ENCODE measurements at regions not wholly inside any gene's neighbourhood (a gene's known extent, or its start where the extent isn't known, plus 50 kb on each side); places are given as distances from the start of the nearest gene placed in this dataset.

- DNase-seq (no peak), ATAC-seq (replicated peaks) (no peak)
- Mint-ChIP-seq H3K36me3 (ENCODE audit: insufficient read depth) (no peaks in the 10 kb centered on the region), H3K4me1 (ENCODE audit: low read depth in 2 of 2) (no peaks in the 10 kb centered on the region), H3K27me3 (no peaks in the 10 kb centered on the region), H3K9me3 (peaks cover 11 to 17% of the 10 kb centered on the region in 2 donors), H3K4me3 (no peak overlapping the region), H3K27ac (no peak overlapping the region)
Observed at GRCh38 chr15:45962733-45963132, 327.9 kb downstream of the SQOR start.

- Mint-ChIP-seq H3K4me3 (no peak overlapping the region), H3K4me1 (ENCODE audit: low read depth in 2 of 2) (no peaks in the 10 kb centered on the region), H3K36me3 (ENCODE audit: insufficient read depth) (no peaks in the 10 kb centered on the region), H3K9me3 (peaks cover 2 to 4% of the 10 kb centered on the region in 2 donors), H3K27ac (no peak overlapping the region), H3K27me3 (no peaks in the 10 kb centered on the region)
- DNase-seq (no peak), ATAC-seq (replicated peaks) (no peak)
Observed at GRCh38 chr15:45970542-45970941, 335.7 kb downstream of the SQOR start.

GRCh38 chr15:45980366-45980765 is 345.5 kb downstream of the SQOR start:
- Mint-ChIP-seq H3K4me1 (ENCODE audit: low read depth in 2 of 2) (no peaks in the 10 kb centered on the region), H3K27ac (no peak overlapping the region), H3K27me3 (no peaks in the 10 kb centered on the region), H3K4me3 (no peak overlapping the region), H3K9me3 (peaks cover 6% of the 10 kb centered on the region in 2 donors), H3K36me3 (ENCODE audit: insufficient read depth) (no peaks in the 10 kb centered on the region)
- ATAC-seq (replicated peaks) (no peak), DNase-seq (no peak)

GRCh38 chr15:45981625-45982024 is 346.8 kb downstream of the SQOR start:
- no peaks in the 10 kb centered on the region for H3K36me3 Mint-ChIP-seq (ENCODE audit: insufficient read depth)
- no peaks in the 10 kb centered on the region for H3K27me3 Mint-ChIP-seq
- no peak overlapping the region for H3K27ac Mint-ChIP-seq
- H3K4me3 Mint-ChIP-seq: no peak overlapping the region
- no peak for ATAC-seq (replicated peaks)
- DNase-seq: no peak
- H3K9me3 Mint-ChIP-seq: peaks cover 6% of the 10 kb centered on the region in 2 donors
- no peaks in the 10 kb centered on the region for H3K4me1 Mint-ChIP-seq (ENCODE audit: low read depth in 2 of 2)

- H3K27ac Mint-ChIP-seq: no peak overlapping the region
- H3K4me3 Mint-ChIP-seq: no peak overlapping the region
- no peak for ATAC-seq (replicated peaks)
- DNase-seq: no peak
- H3K4me1 Mint-ChIP-seq (ENCODE audit: low read depth in 2 of 2): no peaks in the 10 kb centered on the region
- no peaks in the 10 kb centered on the region for H3K27me3 Mint-ChIP-seq
- H3K36me3 Mint-ChIP-seq (ENCODE audit: insufficient read depth): no peaks in the 10 kb centered on the region
- peaks cover 5 to 22% of the 10 kb centered on the region in 2 donors for H3K9me3 Mint-ChIP-seq
Observed at GRCh38 chr15:45991863-45992262, 357.0 kb downstream of the SQOR start.

- DNase-seq: no peak
- H3K4me3 Mint-ChIP-seq: no peak overlapping the region
- no peak overlapping the region for H3K27ac Mint-ChIP-seq
- peaks cover 7 to 13% of the 10 kb centered on the region in 2 donors for H3K9me3 Mint-ChIP-seq
- H3K4me1 Mint-ChIP-seq (ENCODE audit: low read depth in 2 of 2): no peaks in the 10 kb centered on the region
- no peaks in the 10 kb centered on the region for H3K36me3 Mint-ChIP-seq (ENCODE audit: insufficient read depth)
- H3K27me3 Mint-ChIP-seq: no peaks in the 10 kb centered on the region
- no peak for ATAC-seq (replicated peaks)
Observed at GRCh38 chr15:45993072-45993471, 358.2 kb downstream of the SQOR start.

GRCh38 chr15:45993508-45993907 is 358.7 kb downstream of the SQOR start:
- H3K9me3 Mint-ChIP-seq: peaks cover 7 to 13% of the 10 kb centered on the region in 2 donors
- DNase-seq (no peak), ATAC-seq (replicated peaks) (no peak)
- no peaks in the 10 kb centered on the region for H3K27me3 Mint-ChIP-seq
- H3K27ac Mint-ChIP-seq: no peak overlapping the region
- no peaks in the 10 kb centered on the region for H3K4me1 Mint-ChIP-seq (ENCODE audit: low read depth in 2 of 2)
- no peaks in the 10 kb centered on the region for H3K36me3 Mint-ChIP-seq (ENCODE audit: insufficient read depth)
- H3K4me3 Mint-ChIP-seq: no peak overlapping the region

GRCh38 chr15:45995800-45996199 is 361.0 kb downstream of the SQOR start:
- no peaks in the 10 kb centered on the region for H3K4me1 Mint-ChIP-seq (ENCODE audit: low read depth in 2 of 2)
- no peaks in the 10 kb centered on the region for H3K36me3 Mint-ChIP-seq (ENCODE audit: insufficient read depth)
- no peak overlapping the region for H3K27ac Mint-ChIP-seq
- DNase-seq: no peak
- H3K27me3 Mint-ChIP-seq: no peaks in the 10 kb centered on the region
- H3K9me3 Mint-ChIP-seq: peaks cover 10 to 14% of the 10 kb centered on the region in 2 donors
- H3K4me3 Mint-ChIP-seq: no peak overlapping the region
- no peak for ATAC-seq (replicated peaks)

GRCh38 chr15:46014532-46014931 is 379.7 kb downstream of the SQOR start:
- H3K4me1 Mint-ChIP-seq (ENCODE audit: low read depth in 2 of 2): no peaks in the 10 kb centered on the region
- ATAC-seq (replicated peaks) (no peak), DNase-seq (no peak)
- no peak overlapping the region for H3K27ac Mint-ChIP-seq
- peaks cover 0 to 16% of the 10 kb centered on the region in 2 donors for H3K9me3 Mint-ChIP-seq
- no peaks in the 10 kb centered on the region for H3K27me3 Mint-ChIP-seq
- no peaks in the 10 kb centered on the region for H3K36me3 Mint-ChIP-seq (ENCODE audit: insufficient read depth)
- H3K4me3 Mint-ChIP-seq: no peak overlapping the region

GRCh38 chr15:46034755-46035154 is 399.9 kb downstream of the SQOR start:
- Mint-ChIP-seq H3K36me3 (ENCODE audit: insufficient read depth) (no peaks in the 10 kb centered on the region), H3K27me3 (no peaks in the 10 kb centered on the region), H3K27ac (no peak overlapping the region), H3K4me1 (ENCODE audit: low read depth in 2 of 2) (no peaks in the 10 kb centered on the region), H3K4me3 (no peak overlapping the region), H3K9me3 (peaks cover 0 to 12% of the 10 kb centered on the region in 2 donors)
- ATAC-seq (replicated peaks): no peak
- DNase-seq: no peak

- ATAC-seq (replicated peaks): no peak
- H3K4me1 Mint-ChIP-seq (ENCODE audit: low read depth in 2 of 2): no peaks in the 10 kb centered on the region
- H3K4me3 Mint-ChIP-seq: no peak overlapping the region
Observed at GRCh38 chr15:46039703-46040102, 404.9 kb downstream of the SQOR start.

GRCh38 chr15:46041905-46042304 is 407.1 kb downstream of the SQOR start:
- DNase-seq (no peak), ATAC-seq (replicated peaks) (no peak)
- H3K27me3 Mint-ChIP-seq: no peaks in the 10 kb centered on the region
- no peaks in the 10 kb centered on the region for H3K4me1 Mint-ChIP-seq (ENCODE audit: low read depth in 2 of 2)
- no peak overlapping the region for H3K27ac Mint-ChIP-seq
- no peak overlapping the region for H3K4me3 Mint-ChIP-seq
- H3K9me3 Mint-ChIP-seq: peaks cover 3 to 8% of the 10 kb centered on the region in 2 donors
- H3K36me3 Mint-ChIP-seq (ENCODE audit: insufficient read depth): no peaks in the 10 kb centered on the region

More at GRCh38 chr15:46039703-46040102, 404.9 kb downstream of the SQOR start:
- H3K27ac Mint-ChIP-seq: no peak overlapping the region
- H3K36me3 Mint-ChIP-seq (ENCODE audit: insufficient read depth): no peaks in the 10 kb centered on the region
- H3K27me3 Mint-ChIP-seq: no peaks in the 10 kb centered on the region
- H3K9me3 Mint-ChIP-seq: peaks cover 4 to 5% of the 10 kb centered on the region in 2 donors
- DNase-seq: no peak

GRCh38 chr15:46059921-46060594 is 425.2 kb downstream of the SQOR start:
- DNase-seq (no peak), ATAC-seq (replicated peaks) (no peak)
- Mint-ChIP-seq H3K4me3 (no peak overlapping the region), H3K27ac (no peak overlapping the region), H3K9me3 (peaks cover 0 to 7% of the 10 kb centered on the region in 2 donors), H3K4me1 (ENCODE audit: low read depth in 2 of 2) (no peaks in the 10 kb centered on the region), H3K27me3 (no peaks in the 10 kb centered on the region), H3K36me3 (ENCODE audit: insufficient read depth) (no peaks in the 10 kb centered on the region)

- ATAC-seq (replicated peaks) (no peak), DNase-seq (no peak)
- H3K9me3 Mint-ChIP-seq: peaks cover 0 to 7% of the 10 kb centered on the region in 2 donors
- no peak overlapping the region for H3K4me3 Mint-ChIP-seq
- H3K27ac Mint-ChIP-seq: no peak overlapping the region
- H3K36me3 Mint-ChIP-seq (ENCODE audit: insufficient read depth): no peaks in the 10 kb centered on the region
- H3K4me1 Mint-ChIP-seq (ENCODE audit: low read depth in 2 of 2): no peaks in the 10 kb centered on the region
- no peaks in the 10 kb centered on the region for H3K27me3 Mint-ChIP-seq
Observed at GRCh38 chr15:46061002-46061401, 426.2 kb downstream of the SQOR start.
